ENCODE measurements at regions not wholly inside any gene's neighbourhood (a gene's known extent, or its start where the extent isn't known, plus 50 kb on each side); places are given as distances from the start of the nearest gene placed in this dataset.

DNA sequence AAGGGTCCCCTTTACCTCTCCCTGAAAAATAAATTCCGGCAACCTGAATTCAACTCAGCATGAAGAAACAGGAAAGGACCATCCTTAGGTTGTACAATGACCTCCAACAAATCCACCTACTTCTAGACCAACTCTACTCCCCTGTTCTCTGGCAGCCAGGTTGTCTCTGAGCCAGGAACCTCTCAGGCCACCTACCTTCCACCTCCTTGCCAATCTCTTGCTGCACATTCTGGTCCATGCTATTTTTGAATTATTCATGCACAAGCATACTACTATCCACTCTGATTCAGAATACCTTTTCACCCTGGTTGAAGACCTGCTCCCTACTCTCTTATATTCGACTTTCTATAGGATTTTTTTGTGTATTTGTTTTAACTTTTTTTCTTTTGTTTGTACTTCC is 415.0 kb upstream of the ZNF507 start:
- H3K27ac ChIP-seq: no peak overlapping the region
- TF ChIP-seq, protein P1, sequence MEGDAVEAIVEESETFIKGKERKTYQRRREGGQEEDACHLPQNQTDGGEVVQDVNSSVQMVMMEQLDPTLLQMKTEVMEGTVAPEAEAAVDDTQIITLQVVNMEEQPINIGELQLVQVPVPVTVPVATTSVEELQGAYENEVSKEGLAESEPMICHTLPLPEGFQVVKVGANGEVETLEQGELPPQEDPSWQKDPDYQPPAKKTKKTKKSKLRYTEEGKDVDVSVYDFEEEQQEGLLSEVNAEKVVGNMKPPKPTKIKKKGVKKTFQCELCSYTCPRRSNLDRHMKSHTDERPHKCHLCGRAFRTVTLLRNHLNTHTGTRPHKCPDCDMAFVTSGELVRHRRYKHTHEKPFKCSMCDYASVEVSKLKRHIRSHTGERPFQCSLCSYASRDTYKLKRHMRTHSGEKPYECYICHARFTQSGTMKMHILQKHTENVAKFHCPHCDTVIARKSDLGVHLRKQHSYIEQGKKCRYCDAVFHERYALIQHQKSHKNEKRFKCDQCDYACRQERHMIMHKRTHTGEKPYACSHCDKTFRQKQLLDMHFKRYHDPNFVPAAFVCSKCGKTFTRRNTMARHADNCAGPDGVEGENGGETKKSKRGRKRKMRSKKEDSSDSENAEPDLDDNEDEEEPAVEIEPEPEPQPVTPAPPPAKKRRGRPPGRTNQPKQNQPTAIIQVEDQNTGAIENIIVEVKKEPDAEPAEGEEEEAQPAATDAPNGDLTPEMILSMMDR (IDR thresholded peaks at IDR 0.05): no peak
- TF ChIP-seq ZFX (IDR thresholded peaks at IDR 0.05; ENCODE audit: borderline replicate concordance): no peak

DNA sequence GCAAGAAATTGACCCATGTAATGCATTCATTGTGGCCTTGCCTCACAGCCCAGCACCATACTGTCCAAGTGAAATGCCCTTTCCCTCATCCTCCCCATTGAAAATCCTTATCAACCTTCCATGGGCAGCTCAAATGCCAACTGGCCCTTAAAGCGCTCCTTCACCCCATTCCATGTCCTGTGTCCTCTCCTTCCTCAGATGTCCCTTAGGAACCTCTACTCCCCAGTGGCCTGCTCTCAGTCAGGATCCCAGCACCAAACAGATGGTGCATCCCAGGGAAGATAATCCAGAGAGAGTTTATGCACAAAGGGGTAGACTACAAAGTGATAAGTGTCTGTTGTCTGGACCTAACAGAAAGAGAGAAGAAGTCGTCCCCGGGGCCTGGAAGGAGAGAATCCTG is 407.4 kb upstream of the ZNF507 start:
- TF ChIP-seq ZFX (IDR thresholded peaks at IDR 0.05; ENCODE audit: borderline replicate concordance): no peak
- TF ChIP-seq, protein P1 (IDR thresholded peaks at IDR 0.05): no peak
- H3K27ac ChIP-seq: no peak overlapping the region

DNA sequence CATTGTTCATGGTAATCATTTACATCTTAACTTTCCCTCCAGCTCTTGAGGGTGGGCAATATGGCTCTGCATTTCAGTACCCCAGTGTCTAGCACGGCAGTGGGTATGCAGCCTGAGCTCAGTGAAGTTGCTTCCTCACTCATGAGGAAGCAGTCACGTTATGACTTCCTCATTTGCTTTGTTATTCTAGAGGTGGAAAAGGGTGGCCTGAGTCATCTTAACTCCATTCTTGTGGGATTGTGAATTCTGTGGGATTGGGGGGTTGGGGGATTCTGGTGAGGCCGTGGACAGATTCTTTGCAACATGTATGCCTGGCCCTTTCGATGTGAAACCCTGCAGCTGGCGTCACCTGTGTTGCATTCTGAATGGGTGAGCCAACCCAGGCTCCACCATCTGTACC is 406.7 kb upstream of the ZNF507 start:
- H3K27ac ChIP-seq: no peak overlapping the region
- TF ChIP-seq ZFX (IDR thresholded peaks at IDR 0.05; ENCODE audit: borderline replicate concordance): no peak
- TF ChIP-seq, protein P1 (IDR thresholded peaks at IDR 0.05): no peak

DNA sequence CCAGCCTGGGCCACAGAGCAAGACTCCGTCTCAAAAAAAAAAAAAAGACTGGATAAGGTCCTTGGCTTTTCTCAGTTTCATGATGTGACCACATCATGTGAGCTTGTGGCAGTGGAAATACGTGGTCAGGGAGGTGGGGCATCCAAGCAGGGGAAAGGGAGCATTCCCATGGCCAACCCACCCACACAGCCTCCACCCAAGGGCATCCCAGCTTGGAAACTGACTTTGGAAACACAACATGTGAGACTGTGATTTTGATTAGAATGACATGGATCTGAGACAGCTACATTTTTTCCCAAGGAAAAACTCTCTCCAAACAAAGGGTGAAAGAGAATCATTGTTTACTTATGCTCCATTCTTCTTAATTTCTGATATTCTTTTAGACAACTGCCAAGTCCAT is 405.0 kb upstream of the ZNF507 start:
- no peak overlapping the region for H3K27ac ChIP-seq
- TF ChIP-seq ZFX (IDR thresholded peaks at IDR 0.05; ENCODE audit: borderline replicate concordance): no peak
- TF ChIP-seq, protein P1 (IDR thresholded peaks at IDR 0.05): no peak

DNA sequence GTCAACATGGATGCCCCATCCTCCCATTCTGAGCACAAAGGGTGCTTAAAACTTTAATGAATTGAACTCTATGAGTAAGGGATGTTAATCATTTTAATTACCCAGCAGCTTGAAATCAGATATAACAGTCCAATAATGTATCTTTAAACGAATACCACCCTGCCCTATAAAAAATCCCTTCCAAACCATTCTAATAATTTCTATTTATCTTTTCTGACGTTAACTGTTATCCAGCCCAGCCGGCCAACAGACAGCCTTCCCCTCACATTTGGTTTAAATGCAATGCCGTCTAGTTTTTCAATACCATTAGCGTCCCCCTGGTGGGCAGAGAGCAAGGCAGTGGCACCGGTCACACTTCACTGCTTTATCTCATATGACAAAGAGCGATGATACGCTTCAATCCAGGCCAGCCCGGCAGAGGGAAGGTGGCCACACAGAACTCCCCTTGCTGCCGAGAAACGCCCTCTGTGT is 402.2 kb upstream of the ZNF507 start:
- TF ChIP-seq, protein P1 (IDR thresholded peaks at IDR 0.05): no peak
- no peak for TF ChIP-seq ZFX (IDR thresholded peaks at IDR 0.05; ENCODE audit: borderline replicate concordance)
- H3K27ac ChIP-seq: no peak overlapping the region

DNA sequence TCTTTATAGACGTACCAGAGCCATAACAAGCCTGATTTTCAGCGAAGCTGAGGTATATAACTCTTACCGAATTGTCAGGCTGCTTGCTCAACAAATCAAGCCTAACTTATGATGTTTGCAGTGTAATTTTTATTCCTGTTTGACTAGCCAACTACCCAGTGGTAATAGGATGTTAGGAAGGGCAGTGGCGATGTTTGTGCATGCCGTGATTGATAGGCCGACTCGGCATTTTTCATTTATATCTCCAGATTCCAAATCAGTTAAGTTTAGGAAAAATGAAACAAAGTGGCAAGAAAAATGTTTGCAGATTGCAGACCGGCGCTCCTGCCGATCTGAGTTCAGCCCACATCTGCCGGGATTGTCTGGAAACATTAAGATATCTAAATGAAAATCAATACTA is 401.6 kb upstream of the ZNF507 start:
- H3K27ac ChIP-seq: no peak overlapping the region
- no peak for TF ChIP-seq ZFX (IDR thresholded peaks at IDR 0.05; ENCODE audit: borderline replicate concordance)
- TF ChIP-seq, protein P1 (IDR thresholded peaks at IDR 0.05): no peak

DNA sequence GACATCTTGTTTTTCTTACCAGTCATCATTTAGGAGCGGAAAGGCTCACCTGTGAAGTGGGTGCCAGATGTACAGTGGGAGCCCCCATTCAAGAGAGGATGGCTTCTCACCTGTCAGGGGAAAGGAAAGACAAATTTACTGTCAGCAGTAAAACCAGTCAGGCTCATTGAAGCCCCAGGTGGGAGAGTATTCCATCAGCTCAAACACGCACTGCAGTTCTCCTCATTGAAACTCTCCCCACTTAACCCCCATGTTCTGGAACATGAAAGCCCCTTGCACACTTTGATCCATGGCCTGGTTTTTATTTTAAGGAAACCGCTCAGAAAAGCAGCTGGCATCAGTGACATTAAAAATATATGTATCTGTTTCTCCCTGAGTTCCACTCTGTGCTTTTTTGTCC is 401.1 kb upstream of the ZNF507 start:
- no peak overlapping the region for H3K27ac ChIP-seq
- TF ChIP-seq ZFX (IDR thresholded peaks at IDR 0.05; ENCODE audit: borderline replicate concordance): no peak
- TF ChIP-seq, protein P1 (IDR thresholded peaks at IDR 0.05): no peak
